Stimulated activated CD8-positive, alpha-beta memory T cell treated with anti-CD3 and anti-CD28 coated beads, Interleukin-15, amount 100 ng/mL, for 48 hours (primary cell): ENCODE measurements at regions not wholly inside any gene's neighbourhood (a gene's known extent, or its start where the extent isn't known, plus 50 kb on each side); places are given as distances from the start of the nearest gene placed in this dataset.

ENCODE experiments used
- DNase-seq, 2 donors: peaks; one replicate each; pipeline ENCODE4 v3.0.0-alpha.2; 2020; ENCODE audit warnings: low read depth in 2 of 2

DNA sequence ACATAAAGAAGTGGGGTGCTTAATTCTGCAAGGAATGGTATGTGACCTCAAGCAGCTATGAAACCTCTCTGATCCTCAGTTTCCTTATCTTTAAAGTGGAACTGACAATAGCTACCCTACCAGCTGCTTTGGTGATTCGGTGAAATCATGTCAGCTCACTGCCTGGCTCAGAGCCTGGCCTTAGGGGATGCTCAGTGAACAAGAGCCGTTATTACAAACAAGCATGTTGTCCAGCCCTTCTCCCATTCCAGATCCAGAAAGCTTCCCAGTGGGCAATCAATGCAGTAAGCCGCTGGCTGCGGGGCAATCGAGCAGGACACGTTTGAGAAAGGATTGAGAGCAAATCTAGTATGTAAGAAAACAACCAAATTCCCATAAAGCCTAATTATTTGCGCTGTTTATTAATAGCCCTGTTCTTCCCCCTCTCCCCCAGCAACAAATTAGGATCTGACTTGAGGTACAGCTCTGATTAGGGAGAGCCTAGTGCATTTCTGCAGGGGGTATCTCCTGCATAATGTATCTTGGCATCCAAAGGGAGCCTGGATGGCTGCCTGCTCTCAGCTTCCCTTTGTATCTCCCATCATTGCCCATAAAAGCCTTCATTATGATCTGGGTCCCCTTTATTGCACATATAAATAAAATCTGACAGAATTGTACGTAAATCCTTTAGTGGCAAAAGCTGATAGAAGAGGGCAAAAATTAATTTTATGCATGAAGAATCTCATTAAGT lies 371.4 kb downstream of the TMEM232 start:
- DNase-seq = no peak

GRCh38 chr5:110356677-110357076 lies 369.8 kb downstream of the TMEM232 start:
- DNase-seq = no peak

DNA sequence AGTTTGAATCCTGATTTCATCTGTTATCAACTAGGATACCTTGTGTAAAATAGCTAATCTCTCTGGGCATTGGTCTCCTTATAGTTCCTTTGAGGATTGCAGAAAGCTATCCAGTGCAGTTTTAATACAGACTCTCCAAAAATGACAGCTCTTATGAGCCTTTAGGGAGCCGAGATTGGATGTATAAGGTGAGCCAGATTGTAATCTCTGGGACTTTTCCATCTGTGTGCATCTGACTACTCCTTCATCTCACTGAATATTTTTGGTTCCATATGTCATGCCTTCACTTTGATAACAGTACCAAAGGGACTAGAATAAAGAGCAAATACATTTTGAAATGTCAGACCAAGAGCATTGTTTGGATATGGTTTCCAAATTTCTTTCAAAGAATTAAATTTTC lies 367.2 kb downstream of the TMEM232 start:
- DNase-seq = no peak

GRCh38 chr5:110361471-110361870 lies 365.0 kb downstream of the TMEM232 start:
- DNase-seq = no peak

- no peak for DNase-seq
Measured at GRCh38 chr5:110362261-110362660, 364.2 kb downstream of the TMEM232 start.

- no peak for DNase-seq
Measured at GRCh38 chr5:110366716-110367115, 359.8 kb downstream of the TMEM232 start.
